Vagina (tissue), 2 donors: ENCODE measurements at regions not wholly inside any gene's neighbourhood (a gene's known extent, or its start where the extent isn't known, plus 50 kb on each side); places are given as distances from the start of the nearest gene placed in this dataset.

Source experiments
- DNase-seq, 2 donors: peaks; one replicate each; pipeline ENCODE4 v3.0.0-alpha.2; 2017; ENCODE audit errors: extremely low spot score in 2 of 2
- H3K27ac ChIP-seq: fragments of 200-600 bp; sonication (generic); one replicate; pipeline ENCODE4 v1.5.1; 2019
- H3K27me3 ChIP-seq: fragments of 200-600 bp; sonication (generic); one replicate; pipeline ENCODE4 v1.5.1; 2019
- H3K36me3 ChIP-seq, 2 donors: fragments of 200-600 bp; sonication (generic); one replicate each; pipeline ENCODE4 v1.5.1; 2017 to 2019
- H3K4me1 ChIP-seq: fragments of 200-600 bp; sonication (generic); one replicate; pipeline ENCODE4 v1.5.1; 2019
- H3K4me3 ChIP-seq, 2 donors: fragments of 200-600 bp; sonication (generic); 1 replicate in 1 of 2; 2 replicates in 1 of 2; pipeline ENCODE4 v1.5.1; 2016 to 2019
- H3K9me3 ChIP-seq: fragments of 200-600 bp; sonication (generic); one replicate; pipeline ENCODE4 v1.5.1; 2019
- CTCF ChIP-seq, 3 experiments: fragments of 450-650 bp in 2 of 3; fragments of 200-600 bp in 1 of 3; sonication (generic) in 1 of 3; IDR thresholded peaks; one replicate each; pipeline ENCODE4 v1.5.1; 2017 to 2019; ENCODE audit warnings: antibody characterized with exemption in 3 of 3, mild to moderate bottlenecking in 2 of 3, moderate library complexity in 2 of 3
- POLR2A ChIP-seq, 2 donors: fragments of 450-650 bp; IDR thresholded peaks; one replicate each; pipeline ENCODE4 v1.6.1; 2017; ENCODE audit warnings: antibody characterized with exemption in 2 of 2, mild to moderate bottlenecking in 2 of 2, moderate library complexity in 2 of 2
- POLR2AphosphoS5 ChIP-seq, 2 donors: sonication (generic); formaldehyde crosslinking; IDR thresholded peaks; one replicate each; pipeline ENCODE4 v1.9.0; 2017; ENCODE audit warnings: antibody characterized with exemption in 2 of 2, mild to moderate bottlenecking in 2 of 2, low read depth in 1 of 2; ENCODE audit not compliant: insufficient read depth in 1 of 2
- intact Hi-C: fragments of 100-400 bp; cut with DNase I; formaldehyde crosslinking; loops from one replicate; pipeline ENCODE4 v1.15.1; 2023

- no peak for DNase-seq
- Histone ChIP-seq H3K9me3 (no peaks in the 10 kb centered on the region), H3K27me3 (no peaks in the 10 kb centered on the region), H3K4me1 (no peaks in the 10 kb centered on the region), H3K27ac (no peak overlapping the region), H3K36me3 (no peaks in the 10 kb centered on the region), H3K4me3 (no peak overlapping the region)
- intact Hi-C loops = no loop called here
- TF ChIP-seq CTCF (IDR thresholded peaks at IDR 0.05) (no peak), POLR2AphosphoS5 (IDR thresholded peaks at IDR 0.05; ENCODE audit: insufficient read depth in 1 of 2, low read depth in 1 of 2) (no peak), POLR2A (IDR thresholded peaks at IDR 0.05) (no peak)
Observed at GRCh38 chr1:29447368-29447767, 211.0 kb downstream of the PTPRU start.

- intact Hi-C loops = no loop called here
- Histone ChIP-seq H3K9me3 (no peaks in the 10 kb centered on the region), H3K36me3 (no peaks in the 10 kb centered on the region), H3K27me3 (no peaks in the 10 kb centered on the region), H3K4me3 (no peak overlapping the region), H3K4me1 (no peaks in the 10 kb centered on the region), H3K27ac (no peak overlapping the region)
- TF ChIP-seq POLR2AphosphoS5 (IDR thresholded peaks at IDR 0.05; ENCODE audit: insufficient read depth in 1 of 2, low read depth in 1 of 2) (no peak), CTCF (IDR thresholded peaks at IDR 0.05) (no peak), POLR2A (IDR thresholded peaks at IDR 0.05) (no peak)
- no peak for DNase-seq
Observed at GRCh38 chr1:29444782-29445729, 208.7 kb downstream of the PTPRU start.

- DNase-seq = peak in 1 of 2 donors; percentile 58
Observed at GRCh38 chr1:29444081-29444715, 207.9 kb downstream of the PTPRU start.

GRCh38 chr1:29441916-29442668 lies 205.8 kb downstream of the PTPRU start:
- no peaks in the 10 kb centered on the region for H3K36me3 ChIP-seq
- no peak overlapping the region for H3K27ac ChIP-seq
- no peaks in the 10 kb centered on the region for H3K27me3 ChIP-seq
- H3K9me3 ChIP-seq = no peaks in the 10 kb centered on the region
- no peak for DNase-seq
- H3K4me3 ChIP-seq = no peak overlapping the region
- TF ChIP-seq POLR2AphosphoS5 (IDR thresholded peaks at IDR 0.05; ENCODE audit: insufficient read depth in 1 of 2, low read depth in 1 of 2) = no peak
- TF ChIP-seq POLR2A (IDR thresholded peaks at IDR 0.05) = no peak
- no peak for TF ChIP-seq CTCF (IDR thresholded peaks at IDR 0.05)
- intact Hi-C loops = no loop called here
- no peaks in the 10 kb centered on the region for H3K4me1 ChIP-seq

More at GRCh38 chr1:29444081-29444715, 207.9 kb downstream of the PTPRU start:
- intact Hi-C loops = no loop called here
- Histone ChIP-seq H3K27me3 (no peaks in the 10 kb centered on the region), H3K4me3 (no peak overlapping the region), H3K9me3 (no peaks in the 10 kb centered on the region), H3K36me3 (no peaks in the 10 kb centered on the region), H3K4me1 (no peaks in the 10 kb centered on the region), H3K27ac (no peak overlapping the region)
- TF ChIP-seq POLR2AphosphoS5 (IDR thresholded peaks at IDR 0.05; ENCODE audit: insufficient read depth in 1 of 2, low read depth in 1 of 2) (no peak), POLR2A (IDR thresholded peaks at IDR 0.05) (no peak), CTCF (IDR thresholded peaks at IDR 0.05) (no peak)
